Dermis microvascular lymphatic vessel endothelial cell (primary cell): ENCODE measurements at regions not wholly inside any gene's neighbourhood (a gene's known extent, or its start where the extent isn't known, plus 50 kb on each side); places are given as distances from the start of the nearest gene placed in this dataset.
"Not testable (repeated sequence)": the region's sequence is repeated elsewhere in the genome, so short reads cannot be mapped to it uniquely, and the experiment has no call there.

Experiments
- DNase-seq, 2 donors: peaks; one replicate each; pipeline versions ENCODE4 v3.0.0 to v3.0.0-alpha.2; 2010; ENCODE audit warnings: low read depth in 2 of 2

GRCh38 chr7:153406486-153406872, 645.7 kb upstream of the DPP6 start:
- DNase-seq: no peak

DNA sequence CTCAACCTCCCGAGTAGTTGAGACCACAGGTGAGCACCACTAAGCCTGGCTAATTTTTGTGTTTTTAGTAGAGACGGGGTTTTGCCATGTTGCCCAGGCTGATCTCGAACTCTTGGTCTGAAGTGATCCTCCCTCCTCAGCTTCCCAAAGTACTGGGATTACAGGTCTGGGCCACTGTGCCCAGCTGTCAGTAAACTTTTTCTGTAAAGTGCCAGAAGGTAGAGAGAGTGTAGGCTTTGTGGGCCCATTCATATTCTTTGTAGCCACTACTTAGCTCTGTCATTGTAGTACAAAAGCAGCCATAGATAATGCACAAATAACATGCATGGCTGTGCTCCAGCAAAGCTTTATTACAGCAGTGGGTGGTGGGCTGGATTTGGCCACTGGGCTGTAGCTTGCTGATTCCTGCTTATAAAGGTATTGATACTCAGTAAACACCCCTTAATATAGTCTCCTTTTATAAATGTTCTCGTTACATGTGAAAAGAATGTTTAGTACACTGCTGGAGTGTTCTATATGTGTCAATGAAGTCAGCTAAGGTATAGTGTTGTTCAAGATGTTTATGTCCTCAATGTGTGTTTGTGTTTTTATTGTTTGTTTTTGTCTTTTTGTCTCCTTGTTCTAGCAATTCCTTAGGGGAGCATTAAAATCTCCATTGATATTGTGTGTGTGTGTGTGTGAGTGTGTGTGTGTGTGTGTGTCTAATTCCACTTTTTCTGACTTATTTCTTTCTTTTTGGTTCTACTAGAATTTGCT, 644.7 kb upstream of the DPP6 start:
- no peak for DNase-seq

- no peak for DNase-seq
Measured at GRCh38 chr7:153408360-153409335, 643.5 kb upstream of the DPP6 start.

DNA sequence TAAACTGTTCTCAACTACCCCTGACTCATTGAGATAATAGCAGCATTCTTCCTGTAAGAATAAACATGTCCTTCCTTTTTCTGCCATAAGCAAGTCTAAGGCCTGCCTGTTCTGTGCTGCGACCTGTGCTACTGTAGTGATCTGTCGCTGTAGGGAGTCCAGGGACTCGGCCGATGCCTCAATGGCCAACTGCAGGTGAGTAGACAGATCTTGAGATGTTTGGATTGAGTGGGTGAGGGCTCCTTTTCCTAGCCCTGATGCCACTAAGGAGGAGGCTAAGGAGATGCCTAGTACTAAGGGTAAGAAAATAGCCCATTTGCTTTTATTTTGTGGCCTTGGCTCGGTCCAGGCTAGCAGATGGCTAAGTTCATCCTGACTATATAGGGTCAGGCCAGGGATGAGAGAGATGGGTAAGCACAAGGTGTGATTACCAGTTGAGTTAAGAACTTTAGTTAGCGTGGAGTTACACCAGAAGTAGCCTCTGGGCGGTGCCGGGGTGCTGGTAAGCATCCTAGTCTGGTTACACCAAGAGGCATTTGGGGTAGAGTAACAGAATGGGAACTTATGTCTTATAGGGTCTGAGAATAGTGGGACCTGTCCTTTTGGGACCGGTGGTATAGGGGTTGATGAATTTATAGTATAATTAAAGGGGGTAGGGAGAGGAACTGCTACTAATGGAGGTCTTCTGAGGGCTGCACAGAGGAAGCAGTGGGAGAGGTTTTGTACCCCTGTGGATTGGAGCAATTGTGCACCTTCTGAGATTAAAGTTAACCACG, 642.4 kb upstream of the DPP6 start:
- not testable (repeated sequence) for DNase-seq

GRCh38 chr7:153410997-153411642, 641.1 kb upstream of the DPP6 start:
- not testable (repeated sequence) for DNase-seq

DNA sequence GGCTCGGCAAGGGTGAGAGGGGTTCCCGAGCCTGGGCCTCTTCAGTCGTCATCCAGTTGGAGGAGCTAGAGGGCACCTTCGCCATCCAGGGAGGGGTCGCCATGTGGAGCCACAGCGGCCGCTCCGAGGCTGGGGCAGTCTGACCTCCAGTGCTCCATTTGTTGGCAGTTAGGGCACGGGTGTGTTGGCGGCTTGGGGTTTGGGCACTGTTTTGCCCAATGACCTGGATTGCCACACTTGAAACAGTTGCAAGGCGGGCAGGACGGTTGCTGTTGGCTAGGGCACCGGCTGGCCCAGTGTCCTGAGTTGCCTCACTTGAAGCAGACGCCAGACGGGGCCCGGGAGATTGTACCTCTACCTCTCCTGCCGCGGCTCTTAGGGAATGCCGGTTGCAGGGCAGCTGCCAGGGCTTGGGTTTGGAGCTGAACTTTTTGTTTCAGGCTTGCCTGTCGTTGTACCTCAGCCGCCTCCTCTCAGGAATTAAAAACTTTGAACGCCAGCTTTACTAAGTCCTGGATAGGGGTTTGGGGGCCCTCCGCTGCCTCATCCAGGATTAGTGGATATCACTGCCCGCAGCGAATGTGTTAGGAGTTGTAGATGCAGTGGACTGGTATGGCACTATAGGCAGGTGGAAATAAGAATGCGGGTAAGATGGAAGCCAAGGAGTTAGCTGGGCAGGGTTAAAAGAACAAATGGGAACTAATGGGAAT, 639.9 kb upstream of the DPP6 start:
- not testable (repeated sequence) for DNase-seq

DNA sequence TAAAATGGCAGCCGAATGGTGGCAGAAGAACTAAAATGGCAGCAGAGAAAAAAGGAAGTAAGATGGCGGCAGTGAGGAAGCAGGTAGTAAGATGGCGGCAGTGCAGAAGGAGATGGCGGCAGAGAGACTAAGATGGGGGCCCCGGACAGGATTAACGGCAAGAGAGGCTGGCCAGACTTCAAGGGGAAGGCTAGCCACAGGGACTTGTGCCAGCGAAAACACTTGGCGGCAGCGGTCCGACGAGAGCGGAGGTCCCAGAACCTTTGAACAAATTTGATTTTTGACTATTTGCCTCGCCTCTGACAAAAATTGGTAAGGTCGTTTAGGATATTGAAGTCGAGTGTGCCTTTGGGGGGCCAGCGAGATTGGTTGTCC, 639.4 kb upstream of the DPP6 start:
- DNase-seq: not testable (repeated sequence)

DNA sequence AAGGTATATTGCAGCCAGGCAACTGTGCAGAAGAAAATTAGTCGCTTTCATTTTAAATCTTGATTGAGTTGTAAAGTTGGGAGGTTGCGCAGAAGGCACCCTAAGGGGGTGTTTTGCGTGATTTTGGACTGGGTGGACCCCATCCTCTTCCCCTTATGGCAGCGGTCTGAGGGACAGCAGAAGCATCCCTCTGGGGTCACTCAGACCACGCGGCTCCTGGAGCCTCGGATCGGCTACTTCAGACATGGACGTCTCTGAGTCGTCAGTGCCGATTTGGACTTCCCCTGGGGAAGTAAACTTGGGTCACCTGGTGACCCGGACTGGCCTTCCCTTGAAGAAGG, 639.0 kb upstream of the DPP6 start:
- DNase-seq: no peak

- DNase-seq: no peak
Measured at GRCh38 chr7:153413540-153414287, 638.5 kb upstream of the DPP6 start.

DNA sequence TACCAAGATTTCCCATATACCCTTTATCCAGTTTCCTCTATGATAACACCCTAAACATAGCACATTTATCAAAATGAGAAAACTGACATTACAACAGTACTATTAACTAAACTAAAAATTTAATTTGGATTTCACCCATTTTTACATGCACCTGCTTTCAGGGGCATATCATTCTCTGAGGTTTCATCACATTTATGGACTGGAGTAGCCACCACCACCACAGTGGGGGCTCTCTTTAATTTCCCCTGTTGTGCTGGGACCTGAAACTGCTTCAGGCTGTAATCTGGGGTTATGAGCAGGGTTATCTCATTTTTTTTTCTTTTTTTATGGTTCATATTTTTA, 637.9 kb upstream of the DPP6 start:
- no peak for DNase-seq

DNA sequence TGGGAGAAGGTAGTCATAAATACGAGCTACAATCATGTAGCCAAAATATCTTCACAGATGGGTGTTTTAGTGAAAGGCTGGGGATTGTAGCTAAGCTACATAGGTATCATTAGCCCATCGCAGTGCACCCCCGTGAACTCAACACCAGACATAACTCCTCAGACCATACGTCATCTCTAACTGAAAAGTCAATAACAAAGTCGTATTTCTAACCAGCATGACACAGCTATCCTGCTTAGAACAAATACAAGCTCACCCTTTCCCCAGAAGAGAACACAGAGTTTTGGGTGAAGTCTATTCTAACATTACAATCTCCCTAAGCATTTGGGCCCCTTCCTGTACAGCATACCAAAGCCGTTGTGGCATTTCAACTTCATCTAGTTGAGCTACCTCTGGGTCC, 636.6 kb upstream of the DPP6 start:
- DNase-seq: no peak

DNA sequence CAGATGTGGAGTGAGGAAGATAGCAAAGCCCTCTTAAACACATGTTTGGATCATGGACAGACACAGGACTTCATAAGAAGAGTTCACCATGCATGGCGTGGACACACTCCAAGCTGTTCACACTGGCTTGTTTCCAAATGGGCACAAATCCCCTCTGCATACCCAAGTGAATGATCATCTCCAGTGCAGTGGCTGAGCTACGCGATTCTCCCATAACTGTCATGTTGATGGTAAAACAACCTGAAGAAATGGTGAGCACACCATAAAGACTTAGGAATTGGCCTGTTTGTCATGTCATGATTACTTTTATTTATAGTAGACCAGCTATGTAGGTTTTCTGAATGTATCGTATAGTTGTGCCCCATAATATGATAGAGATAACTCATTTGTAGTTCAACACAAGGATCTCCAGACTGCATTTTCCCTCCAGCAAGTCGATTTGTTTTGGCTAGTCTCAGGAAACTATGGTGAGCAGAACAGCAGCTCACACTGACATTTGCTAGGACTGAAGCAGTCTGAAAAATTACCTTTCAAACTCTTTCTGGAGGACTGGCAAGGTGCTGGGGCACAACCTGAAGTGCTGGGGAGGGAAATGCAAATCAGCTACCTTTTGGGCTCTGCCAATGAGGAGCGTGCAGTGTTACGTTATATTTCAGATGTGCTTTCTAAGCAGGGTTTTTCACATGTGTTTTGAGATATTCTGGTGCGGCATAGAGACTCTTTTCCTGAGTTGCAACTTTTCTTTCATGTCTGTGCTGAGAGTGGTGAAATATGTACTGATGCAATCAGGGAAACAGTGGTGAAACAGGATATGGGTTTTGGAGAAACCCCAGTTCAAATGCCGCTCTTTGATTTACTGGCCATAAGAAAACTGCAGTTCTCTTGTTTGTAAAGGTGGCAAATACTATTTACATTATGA, 629.6 kb upstream of the DPP6 start:
- no peak for DNase-seq

GRCh38 chr7:153423210-153423590, 629.0 kb upstream of the DPP6 start:
- DNase-seq: no peak

DNA sequence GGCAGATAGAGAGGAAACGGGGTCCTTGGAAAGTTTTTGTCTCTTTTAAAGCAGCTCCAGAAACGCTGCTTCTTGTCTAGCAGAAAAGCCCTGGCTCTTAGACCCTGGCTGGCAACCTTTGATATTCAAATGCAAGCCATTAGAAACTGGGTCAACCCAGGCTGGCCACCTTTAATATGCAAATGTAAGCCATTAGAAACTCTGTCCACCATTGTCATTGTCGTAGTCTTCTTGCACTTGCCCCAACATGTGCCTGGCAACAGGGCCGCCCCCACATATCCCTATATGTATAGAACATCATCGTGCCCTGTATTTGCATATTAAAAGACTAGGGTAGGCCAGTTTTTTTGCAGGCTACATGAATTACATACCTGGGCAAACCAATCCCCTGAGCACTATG, 621.3 kb upstream of the DPP6 start:
- DNase-seq: no peak

DNA sequence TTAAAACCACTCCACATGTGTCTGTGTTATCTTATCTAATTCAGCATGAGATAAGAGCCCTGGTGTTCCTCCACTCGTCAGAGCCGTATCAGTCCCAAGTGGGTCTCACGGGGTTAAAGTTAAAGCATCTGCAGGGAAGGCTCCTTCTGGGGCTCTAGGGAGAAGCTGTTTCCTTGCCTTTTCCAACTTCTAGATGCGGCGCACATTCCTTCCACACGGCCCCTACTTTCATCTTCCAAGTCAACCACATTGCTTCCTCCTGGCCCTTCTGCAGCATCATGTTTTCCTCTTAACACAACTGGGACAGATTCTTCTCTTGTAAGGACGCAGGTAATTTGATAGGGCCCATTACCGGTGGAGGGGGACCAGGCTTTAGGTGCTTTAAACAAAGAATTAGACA, 620.1 kb upstream of the DPP6 start:
- no peak for DNase-seq

GRCh38 chr7:153433223-153433622, 619.0 kb upstream of the DPP6 start:
- DNase-seq: no peak

- no peak for DNase-seq
Measured at GRCh38 chr7:153440715-153441114, 611.5 kb upstream of the DPP6 start.

DNA sequence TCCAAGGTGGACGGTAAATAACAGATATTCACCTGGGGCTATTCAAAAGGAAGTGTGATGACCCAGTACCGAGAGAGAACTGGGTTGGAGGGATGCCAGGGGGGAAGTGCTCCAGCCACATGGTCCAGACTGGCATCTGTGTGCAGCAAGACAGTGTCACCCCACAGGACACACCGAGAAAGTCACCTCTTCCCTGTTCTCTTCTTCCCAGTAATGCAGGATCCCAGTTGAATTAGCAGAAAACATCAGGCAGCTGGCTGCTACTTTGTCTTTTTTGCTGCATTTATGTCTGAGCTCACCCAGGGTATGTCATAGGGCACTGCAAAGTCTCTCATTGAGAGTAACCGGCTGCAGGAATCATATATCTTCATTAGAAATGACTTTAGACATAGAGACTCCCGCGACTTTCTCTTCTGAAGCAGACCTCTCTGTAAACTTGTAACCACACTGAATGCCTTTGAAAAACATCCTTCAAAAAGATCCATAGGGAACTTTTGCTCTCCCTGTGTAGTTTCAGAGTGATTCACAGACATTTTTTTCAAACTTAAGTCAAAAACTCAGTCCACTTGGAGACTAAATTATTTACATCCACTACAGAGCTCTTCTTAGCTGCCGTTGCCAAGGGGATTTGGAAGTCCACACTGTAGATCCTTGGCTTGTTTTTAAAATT, 609.0 kb upstream of the DPP6 start:
- DNase-seq: no peak

- DNase-seq: no peak
Measured at GRCh38 chr7:153444641-153445040, 607.6 kb upstream of the DPP6 start.
